GM18511 (cell line): ENCODE measurements at regions not wholly inside any gene's neighbourhood (a gene's known extent, or its start where the extent isn't known, plus 50 kb on each side); places are given as distances from the start of the nearest gene placed in this dataset.

Source experiments
- ATAC-seq: cut with Tn5 transposase; IDR thresholded peaks from one replicate; pipeline ENCODE4 v1.9.1; 2021; ENCODE audit warnings: mild to moderate bottlenecking, moderate library complexity; ENCODE audit not compliant: unreplicated experiment

DNA sequence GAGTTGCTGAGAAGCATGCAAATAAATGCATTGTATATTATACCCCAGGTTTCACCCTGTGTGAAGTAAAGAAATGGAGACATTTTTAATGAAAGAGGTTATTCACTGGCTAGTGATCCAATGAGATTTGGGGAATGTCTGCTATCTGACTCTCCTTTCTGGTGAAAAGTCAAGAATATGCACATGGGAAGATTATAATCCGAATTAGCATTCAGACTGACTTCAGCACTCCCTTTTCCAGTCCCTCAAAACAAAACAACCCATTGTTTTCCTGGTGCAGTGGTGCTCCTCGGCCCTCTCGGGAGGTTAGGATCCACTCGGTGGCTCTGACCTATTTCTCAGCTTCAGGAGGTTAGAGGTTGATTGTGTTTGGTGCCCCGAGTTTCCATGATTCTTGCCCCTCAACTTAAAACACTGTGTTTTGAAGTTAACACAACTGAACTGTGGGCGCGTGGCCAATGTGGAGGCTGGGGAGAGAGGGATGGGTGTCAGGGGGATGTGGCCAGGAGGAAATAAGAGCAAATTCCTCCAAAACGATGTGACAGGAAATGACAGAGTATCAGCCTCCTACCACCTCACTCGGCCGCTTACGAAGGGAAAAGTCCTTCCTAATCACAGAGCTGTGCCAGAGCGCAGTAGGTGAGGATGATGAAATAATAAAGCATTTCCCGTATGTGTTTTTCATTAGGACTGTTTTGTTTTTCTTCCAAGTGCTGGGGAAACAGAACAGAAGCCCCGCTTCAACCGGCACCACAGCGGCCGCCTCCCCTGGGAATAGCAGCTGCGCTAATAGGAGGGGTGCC lies 440.1 kb downstream of the MTX2 start:
- no peak for ATAC-seq

DNA sequence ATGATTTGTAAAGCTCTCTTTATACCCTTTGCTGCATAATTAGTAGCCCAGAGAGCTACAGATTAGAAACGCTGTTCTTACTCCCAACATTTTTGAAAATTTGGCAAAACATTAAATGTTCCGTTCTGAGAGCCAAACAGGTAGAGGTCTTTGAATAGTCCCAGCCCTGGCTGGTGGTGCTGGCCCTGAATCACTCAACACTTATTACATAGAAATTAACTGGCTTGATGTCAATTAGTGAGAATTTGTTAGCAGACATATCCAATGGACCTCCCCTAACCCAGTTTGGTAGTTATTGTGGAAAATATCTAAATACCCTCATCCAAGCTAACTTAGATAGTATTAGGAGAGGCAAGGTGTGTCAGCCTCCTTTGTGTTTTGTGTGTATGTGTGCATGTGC lies 440.7 kb downstream of the MTX2 start:
- ATAC-seq: no peak

DNA sequence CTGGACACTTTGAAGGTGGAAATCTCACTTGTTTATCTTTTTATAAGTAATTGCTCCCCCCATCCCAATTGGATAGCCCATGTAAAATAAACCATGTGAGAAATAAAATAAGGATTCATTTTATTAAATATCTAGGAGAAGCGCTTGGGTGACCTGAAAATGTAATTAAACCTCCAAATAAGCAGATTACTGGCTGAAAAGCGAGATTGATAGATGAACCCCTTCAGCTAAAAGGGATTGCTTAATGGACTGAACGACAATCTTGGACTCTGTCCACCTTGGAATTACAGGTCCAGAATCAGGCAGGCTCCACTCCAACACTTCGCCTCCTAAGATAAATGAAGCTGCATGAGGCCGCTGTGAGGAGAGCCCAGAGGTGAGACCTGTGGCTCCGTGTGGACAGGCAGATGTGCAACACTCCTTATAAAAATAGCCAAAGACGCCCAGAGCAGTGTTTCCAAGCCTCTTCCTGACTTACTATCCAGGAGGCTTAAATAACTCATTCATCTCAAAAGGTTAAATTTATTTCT lies 441.5 kb downstream of the MTX2 start:
- ATAC-seq: no peak

DNA sequence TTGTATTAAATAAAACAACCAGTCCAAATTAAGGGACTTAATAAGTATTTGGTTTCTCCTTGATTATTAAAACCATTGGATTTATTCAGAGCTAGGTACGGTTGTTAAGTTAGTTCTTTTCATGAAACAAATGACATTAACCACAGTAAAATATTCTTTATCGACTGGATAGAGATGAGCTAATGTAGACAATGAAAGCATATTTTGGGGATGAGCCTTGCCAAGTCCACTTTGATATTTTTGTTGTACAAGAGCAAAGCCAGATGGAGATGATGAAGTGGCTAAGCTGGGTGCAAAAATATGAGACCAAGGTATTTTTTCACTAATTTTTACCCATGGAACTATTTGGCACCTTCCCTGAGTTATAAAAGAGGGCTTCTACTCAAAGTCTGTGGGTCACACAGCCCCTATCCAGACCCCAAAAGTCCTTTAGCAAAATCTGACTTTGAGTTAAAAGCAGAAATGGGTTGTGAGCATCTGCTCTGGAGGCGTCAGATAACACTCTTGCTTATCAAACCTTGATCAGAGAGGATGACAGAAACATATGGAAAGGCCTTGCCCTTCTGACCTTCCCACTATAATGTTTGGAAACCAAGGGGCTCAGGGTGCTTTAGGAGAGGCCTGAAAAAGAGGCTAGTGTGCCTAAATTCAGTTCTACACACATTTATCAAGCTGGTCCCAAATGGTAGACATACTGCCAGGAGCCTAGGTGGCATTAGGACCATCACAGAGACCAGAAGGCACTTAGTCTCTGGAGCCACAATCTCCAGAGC lies 456.8 kb downstream of the MTX2 start:
- no peak for ATAC-seq

DNA sequence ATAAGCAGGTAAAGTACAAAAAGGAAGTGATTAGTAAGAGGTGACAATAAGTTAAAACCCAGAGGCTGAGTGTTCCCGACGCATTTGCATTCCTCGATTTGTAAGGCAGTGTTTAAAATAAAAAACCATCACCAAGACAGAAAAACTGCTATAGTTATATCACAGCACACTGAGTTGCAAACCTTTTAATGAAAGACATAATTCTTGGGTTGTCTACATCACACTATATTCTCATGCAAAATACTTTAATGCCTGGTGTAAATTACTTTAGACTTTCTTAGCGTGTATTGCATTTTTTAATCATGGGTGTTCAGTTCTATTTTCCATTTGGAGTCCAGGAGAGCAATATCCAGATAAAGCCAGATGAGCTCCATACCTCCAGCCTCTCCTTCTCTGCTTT lies 458.5 kb downstream of the MTX2 start:
- ATAC-seq: no peak

DNA sequence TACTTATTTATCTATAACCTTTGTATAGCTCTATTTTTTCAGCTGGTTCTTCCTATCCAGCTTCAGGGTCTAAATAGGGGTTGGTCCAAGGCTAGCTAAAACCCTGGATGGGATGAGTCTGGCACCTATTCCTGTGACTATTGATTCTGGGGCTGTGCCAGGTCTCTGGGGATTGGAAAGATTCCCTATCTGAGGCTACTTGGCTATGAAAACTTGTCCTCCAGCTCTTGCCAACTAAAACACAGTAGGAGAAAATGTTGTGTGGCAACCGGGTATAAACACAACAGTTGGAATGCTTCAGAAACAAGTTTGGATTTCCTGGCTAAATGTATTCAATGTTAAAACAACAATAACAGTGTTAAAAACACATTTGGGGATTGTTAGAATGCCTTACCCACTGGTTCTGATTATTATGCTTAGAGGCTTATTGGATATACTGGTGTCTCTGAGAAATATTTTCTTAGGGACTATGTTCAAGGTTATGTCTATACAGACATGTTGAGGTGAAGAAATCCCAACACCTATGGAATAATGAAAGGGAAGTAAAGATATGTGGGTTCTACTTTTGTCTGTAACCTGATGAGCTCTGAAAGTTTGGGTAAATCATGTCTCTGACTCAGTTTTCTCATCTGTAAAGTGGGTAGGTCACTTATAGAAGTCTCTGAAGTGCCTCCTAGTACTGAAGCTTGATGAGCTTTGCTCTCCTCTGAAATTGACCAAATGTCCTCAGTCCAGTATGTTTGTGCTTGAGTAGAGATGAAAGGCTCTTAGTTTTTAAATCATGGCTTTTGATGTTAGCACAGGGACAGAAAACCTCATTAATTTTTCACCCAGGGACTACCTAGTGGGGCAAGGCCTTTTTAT lies 460.7 kb downstream of the MTX2 start:
- ATAC-seq: no peak

DNA sequence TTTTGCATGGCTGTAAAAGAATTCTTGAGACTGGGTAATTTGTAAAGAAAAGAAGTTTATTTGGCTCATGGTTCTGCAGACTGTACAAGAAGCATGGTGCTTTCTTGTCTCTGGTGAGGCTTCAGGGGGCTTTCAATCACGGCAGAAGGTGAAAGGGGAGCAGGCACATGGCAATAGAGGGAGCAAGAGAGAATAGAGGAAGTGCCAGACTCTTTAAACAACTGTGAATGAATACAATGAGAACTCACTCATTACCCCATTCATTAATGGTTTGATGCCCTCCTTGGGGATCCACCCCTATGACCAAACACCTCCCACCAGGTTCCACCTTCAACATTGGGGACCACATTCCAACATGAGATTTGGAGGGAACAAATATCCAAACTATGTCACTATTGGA lies 463.5 kb downstream of the MTX2 start:
- no peak for ATAC-seq

DNA sequence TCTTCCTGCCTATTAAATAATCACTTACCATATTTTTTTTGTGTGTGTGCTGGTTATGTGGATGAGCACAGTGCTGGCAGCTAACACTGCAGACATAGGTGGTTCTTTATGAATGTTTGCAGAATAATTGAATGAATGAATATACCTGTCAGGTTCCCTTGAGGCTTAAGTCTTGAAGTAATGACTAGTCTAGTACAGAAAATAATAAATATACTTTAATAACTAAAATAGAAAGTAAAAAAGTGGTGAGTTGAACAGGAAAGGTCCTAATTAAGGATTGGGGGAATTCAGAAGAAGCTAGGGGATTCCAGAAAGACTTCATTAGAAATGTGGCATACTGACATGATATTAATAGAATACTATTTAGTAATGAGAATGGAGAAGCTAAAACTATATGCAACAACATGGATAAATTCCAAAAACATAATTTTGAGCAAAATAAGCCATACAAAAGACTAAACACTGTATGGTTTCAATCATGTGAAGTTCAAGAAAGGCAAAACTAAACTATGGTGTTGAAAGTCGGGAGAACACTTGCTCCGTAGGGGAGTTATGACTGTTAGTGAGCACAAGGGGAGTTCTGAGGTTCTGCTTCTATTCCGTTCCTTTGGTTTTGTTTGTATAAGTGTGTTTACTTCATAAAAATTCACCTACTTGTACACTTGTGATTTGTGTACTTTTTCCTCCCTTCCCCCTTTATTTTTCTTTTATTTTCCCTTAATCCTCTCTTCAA lies 464.6 kb downstream of the MTX2 start:
- no peak for ATAC-seq

DNA sequence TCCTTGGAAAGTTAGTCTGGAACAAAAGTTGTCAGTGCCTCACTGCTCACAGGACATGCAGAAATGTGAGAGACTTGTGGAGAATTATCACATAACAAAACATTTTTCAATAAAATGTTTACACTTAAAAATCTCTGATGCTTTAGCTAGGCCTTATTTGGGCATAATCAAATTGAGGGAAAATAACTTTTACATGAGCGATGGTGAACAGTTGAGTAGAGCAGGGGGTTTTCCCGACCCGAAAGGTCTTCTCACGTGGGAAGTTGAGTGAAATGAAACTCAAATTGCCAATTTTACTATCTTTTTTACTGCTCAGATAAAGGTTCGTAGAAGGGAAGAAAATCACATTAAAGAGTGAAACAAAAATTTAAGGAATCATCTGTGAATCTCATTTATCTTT lies 465.6 kb downstream of the MTX2 start:
- ATAC-seq: no peak

DNA sequence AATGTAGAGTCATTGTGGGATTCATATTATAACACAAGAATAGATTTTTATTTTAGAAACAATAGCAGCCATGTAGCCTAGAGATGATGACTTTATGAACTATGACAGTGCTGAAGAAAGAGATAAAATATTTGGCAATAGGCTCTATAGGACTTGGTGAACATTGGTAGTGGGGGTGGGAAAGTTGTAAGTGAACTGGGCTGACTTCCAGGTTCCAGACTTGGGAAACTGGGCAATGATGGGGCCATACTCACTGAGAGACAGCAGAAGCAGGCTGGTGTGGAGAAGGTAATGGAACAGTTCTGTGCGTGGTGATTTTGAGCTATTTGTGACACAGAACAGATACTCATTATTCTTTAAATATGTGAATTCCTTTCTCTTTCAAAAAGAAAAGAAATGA lies 470.3 kb upstream of the HNRNPA3 start:
- ATAC-seq: no peak

DNA sequence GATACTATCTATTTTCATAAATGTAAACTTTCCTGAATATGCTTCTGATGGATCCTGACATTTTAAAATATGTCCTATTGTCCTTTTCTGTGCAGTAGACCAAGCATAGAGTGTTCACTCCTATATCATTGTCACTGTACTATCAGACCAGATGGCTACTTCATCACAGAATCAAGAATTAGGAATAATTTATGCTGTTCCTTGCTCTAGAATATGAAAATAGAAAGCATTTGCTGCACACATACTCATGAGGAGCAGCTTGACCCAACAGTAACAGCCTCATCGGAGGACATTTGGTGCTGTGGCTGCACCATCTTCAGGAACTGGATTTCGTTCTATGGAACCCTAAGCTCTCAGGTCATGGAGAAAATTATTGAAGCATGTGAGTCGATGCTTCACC lies 468.9 kb upstream of the HNRNPA3 start:
- no peak for ATAC-seq

DNA sequence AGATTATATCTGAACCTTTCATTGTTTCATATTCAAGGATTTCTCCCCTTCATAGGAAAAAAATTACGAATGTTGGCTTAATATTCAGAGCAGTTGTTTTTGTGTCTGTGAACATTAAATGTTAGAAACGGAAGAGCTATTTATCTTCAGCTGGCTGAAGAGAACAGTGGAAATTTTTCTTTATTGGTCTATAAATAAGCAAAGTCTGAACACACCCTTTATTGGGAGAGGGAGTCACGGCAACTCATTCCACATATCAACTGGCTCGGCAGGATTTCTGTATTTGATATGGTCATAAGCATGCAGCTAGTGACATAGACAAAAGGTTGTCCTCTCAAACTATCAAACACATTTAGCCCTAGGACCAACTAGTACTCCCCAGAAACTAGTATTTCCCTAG lies 468.4 kb upstream of the HNRNPA3 start:
- no peak for ATAC-seq

DNA sequence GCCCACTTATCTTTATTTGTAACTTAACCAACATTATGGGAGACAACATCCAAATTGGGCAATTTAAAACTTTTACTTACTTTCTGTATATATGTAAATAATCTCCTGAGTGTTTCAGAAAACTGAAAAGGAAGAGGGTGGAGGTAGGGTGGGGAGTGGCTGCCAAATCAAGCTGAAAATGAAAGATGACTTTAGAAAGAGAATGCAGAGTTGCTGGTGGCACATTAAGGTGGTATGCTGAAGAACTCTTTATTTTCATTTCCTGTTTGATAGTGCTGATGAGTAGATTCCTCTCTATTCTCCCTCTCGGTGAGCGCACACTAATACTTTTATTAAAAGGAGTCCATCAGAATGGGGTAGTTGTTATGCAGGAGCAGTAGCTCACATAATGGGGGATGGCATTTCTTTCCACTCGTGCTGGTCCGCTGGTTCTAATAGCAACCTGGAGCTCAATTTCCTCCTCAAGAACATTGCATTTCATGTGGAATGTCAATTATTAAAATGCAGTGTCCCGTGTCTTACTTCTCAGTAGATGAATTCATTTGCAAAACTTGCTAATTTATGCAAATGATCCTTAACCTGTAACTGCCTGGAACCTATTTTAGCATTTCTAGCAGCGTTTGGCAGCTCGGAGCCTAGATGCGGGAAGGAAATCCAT lies 466.9 kb upstream of the HNRNPA3 start:
- ATAC-seq: peak; percentile 54

DNA sequence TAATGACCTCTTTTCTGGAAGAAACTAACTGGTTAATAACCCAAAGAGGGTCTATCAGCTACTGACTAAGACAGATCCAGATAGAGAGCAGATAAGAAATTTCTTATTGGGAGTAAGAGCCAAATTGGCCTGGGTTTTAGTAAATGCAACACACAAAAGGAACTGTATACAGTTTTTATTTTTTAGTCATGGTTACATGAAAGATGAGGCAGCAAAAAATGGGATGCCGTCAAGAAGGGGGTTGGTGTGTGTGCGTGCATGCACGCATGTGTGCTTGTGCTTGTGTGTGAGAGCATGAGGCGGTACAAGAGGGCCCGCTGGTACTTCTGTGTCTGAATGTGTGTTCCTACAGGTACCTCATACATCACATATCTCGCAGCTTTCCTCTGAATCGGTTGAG lies 466.2 kb upstream of the HNRNPA3 start:
- ATAC-seq: no peak

DNA sequence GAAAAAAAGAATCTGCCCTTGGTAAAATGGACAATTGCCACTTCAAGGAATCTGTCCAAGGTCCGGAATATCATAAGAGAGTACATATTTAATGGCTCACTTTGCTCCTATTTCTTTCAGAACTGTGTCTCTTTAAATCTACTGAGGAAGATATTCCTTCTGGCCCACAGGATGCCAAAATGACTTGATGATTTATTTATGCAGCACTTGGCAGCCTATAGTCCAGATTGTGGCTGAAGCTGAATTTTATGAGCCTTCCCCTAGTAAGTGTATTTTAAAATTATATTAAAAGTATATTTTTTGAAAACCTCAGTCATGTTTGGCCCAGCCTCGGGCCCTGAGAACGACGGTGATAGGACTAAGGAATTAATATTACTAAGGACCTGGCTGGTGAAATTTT lies 465.1 kb upstream of the HNRNPA3 start:
- ATAC-seq: no peak

DNA sequence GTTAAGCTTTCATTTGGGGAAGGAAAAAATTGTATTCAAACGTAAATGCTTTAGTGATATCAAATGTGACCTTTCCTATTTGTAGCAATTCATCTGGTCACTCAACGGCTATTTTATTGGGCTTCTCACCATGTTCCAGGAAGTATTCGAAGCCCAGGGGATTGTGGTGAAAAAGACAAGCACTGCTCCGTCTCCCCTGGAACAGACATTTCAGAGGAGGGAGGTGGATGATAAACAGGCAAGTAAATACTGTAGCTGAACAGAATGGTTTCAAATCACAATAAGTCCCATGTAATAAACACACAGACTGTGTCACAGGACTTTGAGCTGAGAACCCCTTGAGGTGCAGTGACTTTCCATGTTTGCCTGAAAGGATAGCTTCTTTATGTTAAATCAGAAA lies 464.7 kb upstream of the HNRNPA3 start:
- no peak for ATAC-seq

DNA sequence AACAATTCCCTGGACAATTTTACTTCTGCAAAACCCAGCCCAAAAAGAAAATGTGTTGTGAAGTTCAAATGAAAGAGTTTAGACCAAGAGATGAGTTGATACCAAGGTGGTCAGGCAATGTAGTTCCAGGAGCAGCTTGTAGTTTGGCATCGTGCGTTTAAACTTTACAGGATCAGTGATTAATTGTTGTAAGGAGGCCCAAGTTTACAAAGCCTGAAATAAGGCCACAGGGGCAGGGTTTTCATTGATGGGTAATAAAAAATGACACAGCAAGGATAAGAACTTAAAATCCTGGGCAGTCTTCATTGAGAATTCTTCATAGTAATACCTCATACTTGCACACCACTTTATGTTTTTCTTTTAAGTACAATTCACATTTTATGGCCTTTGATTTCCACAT lies 463.9 kb upstream of the HNRNPA3 start:
- ATAC-seq: no peak

DNA sequence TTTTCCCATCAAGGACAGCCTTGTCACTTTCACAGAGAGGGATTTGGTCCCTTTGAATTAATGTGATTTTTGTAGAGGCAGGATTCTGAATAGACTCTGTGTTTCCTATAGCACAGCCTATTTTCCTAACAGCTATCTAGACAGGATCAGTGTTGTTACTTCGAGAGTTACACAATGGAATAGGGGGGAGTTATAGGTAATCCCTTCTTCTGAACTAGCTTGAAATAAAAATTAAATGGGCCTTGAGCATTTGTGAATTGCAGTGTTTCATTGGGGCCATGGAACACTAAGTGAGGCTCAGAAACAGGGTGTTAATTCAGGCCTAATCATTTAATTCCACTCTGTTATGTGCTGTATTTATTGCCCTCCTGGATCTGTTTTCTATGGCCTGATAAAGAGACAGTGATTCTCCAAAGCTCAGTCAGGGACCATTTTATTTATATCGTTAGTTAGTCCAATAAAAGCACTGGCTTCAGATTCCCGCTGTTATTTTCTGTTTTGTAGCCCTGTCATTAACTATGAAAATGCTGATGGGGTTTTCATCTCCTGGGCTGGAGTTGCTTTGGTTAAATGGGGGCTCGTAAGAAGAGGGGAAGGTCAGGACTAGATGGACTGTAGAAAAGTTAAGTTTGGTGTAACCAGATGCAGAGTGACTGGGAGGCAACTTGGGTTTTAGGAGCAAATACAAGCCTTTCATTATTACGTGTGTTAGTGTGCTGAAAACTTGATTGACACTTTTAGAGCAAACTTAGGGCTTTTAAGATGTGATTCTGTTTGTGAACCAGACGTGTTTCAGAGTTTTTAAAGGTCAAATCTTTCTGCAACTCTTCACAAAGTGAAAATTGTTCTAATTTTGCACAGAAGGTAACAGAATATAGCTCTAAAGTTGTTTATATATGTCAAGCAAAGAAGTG lies 461.0 kb upstream of the HNRNPA3 start:
- ATAC-seq: no peak

DNA sequence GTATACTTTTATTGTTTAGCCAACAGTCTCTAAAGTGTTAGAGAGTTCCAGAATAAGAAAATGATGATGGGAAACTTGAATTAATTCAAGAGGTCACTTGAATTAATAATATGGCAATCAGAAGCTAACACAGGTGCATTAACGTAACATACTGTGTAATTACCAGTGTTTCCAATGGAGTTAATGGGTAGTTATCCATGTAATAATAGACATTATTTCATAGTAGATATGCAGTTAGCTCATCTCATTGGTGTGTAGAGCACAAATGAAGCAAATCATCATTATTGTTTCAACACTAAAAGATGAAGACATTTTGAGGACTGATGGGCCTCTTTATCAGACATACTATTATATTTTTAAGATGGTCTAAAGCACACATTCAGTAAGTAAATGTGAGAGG lies 460.3 kb upstream of the HNRNPA3 start:
- no peak for ATAC-seq
